Natural killer cell treated with Interleukin-12 subunit alpha and Interleukin-12 subunit beta and Interleukin-15 and Interleukin-18, amount 100 ng/mL, for 72 hours (primary cell): ENCODE measurements at regions not wholly inside any gene's neighbourhood (a gene's known extent, or its start where the extent isn't known, plus 50 kb on each side); places are given as distances from the start of the nearest gene placed in this dataset.

Experiments used
- ATAC-seq, 2 donors: fragments of 150-1000 bp; cut with Tn5 transposase in 1 of 2; sonication (Bioruptor Pico), chemical (Tn5 transposase) in 1 of 2; 2 replicates each; pipeline ENCODE4 v1.10.0; 2021
- DNase-seq: peaks from one replicate; pipeline ENCODE4 v3.0.0; 2022; ENCODE audit warnings: low spot score
- H3K27ac Mint-ChIP-seq, 2 donors: 1 replicate in 1 of 2; 2 replicates in 1 of 2; pipeline ENCODE4 v1.8.0; 2022; ENCODE audit warnings: mixed read lengths in 2 of 2, mild to moderate bottlenecking in 1 of 2, moderate library complexity in 1 of 2
- H3K27me3 Mint-ChIP-seq, 2 donors: 1 replicate in 1 of 2; 2 replicates in 1 of 2; pipeline ENCODE4 v1.8.0; 2022; ENCODE audit warnings: mixed read lengths in 2 of 2
- H3K36me3 Mint-ChIP-seq: one replicate; pipeline ENCODE4 v1.8.0; 2022; ENCODE audit warnings: mixed read lengths
- H3K4me1 Mint-ChIP-seq, 2 donors: 1 replicate in 1 of 2; 2 replicates in 1 of 2; pipeline ENCODE4 v1.8.0; 2022; ENCODE audit warnings: low read depth in 2 of 2, mixed read lengths in 2 of 2, mild to moderate bottlenecking in 1 of 2
- H3K4me3 Mint-ChIP-seq: one replicate; pipeline ENCODE4 v1.8.0; 2022; ENCODE audit warnings: mixed read lengths
- H3K9me3 Mint-ChIP-seq: 2 replicates; pipeline ENCODE4 v1.8.0; 2022; ENCODE audit warnings: mixed read lengths

DNA sequence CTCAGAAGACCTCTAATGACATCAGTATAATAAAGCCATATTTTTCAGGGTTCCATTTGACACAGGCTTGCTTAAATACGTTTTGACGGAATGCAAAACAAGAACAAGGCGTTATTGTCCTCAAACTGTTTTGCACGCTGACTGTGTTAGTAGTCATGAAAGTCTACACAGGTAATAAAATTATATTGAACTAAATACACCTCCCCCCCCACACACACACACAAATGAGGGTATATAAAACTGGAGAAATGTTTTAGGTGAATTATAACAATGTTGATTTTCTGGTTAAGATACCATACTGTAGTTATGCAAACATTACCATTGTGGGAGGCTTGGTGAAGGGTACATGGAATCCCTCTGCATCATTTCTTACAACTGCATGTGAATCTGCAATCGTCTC lies 257.1 kb upstream of the ARRDC4 start:
- H3K4me3 Mint-ChIP-seq, result no peak overlapping the region
- ATAC-seq (no peak), DNase-seq (no peak)
- no peaks in the 10 kb centered on the region for H3K9me3 Mint-ChIP-seq
- no peaks in the 10 kb centered on the region for H3K36me3 Mint-ChIP-seq
- H3K27me3 Mint-ChIP-seq, result no peaks in the 10 kb centered on the region
- no peaks in the 10 kb centered on the region for H3K4me1 Mint-ChIP-seq
- no peak overlapping the region for H3K27ac Mint-ChIP-seq

DNA sequence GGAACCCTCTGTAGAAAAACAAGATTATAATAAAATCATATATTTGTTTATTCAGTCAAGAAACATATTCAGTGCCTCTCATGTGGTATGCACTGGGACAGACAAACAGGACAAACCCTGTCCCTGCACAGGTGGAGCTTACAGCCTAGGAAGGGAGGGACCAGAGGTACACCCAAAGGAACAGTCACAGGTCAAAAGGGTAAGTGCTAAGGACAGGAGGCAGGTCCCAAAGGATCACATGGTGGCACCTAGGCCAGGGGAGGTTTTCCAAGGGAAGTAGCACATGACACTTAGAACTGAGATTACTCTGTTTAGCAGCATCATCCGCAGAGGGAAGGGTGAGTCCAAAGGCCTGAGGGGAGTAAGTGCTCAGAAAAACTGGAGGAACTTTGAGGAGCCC lies 254.4 kb upstream of the ARRDC4 start:
- no peaks in the 10 kb centered on the region for H3K9me3 Mint-ChIP-seq
- H3K4me3 Mint-ChIP-seq, result no peak overlapping the region
- no peak for DNase-seq
- no peaks in the 10 kb centered on the region for H3K4me1 Mint-ChIP-seq
- ATAC-seq, result no peak
- H3K27ac Mint-ChIP-seq, result no peak overlapping the region
- H3K36me3 Mint-ChIP-seq, result no peaks in the 10 kb centered on the region
- no peaks in the 10 kb centered on the region for H3K27me3 Mint-ChIP-seq

DNA sequence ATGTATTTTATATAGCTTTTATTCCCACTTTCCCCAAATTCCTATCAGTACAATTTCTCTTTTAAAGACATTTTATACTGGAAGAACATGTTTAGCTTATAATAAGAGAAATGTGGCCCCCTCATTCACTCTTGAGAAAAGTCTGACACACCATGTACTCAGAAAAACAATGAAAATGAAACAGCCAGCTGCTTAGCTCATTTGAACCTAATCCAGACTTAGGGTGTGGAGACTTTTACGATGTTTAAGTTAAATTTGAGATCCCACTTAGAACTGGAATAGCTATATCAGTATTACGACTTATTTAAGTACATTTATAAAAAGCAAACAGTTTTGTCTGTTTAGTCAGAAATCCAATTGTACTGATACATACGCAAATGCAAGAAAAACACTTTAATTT lies 252.3 kb upstream of the ARRDC4 start:
- Mint-ChIP-seq H3K9me3 (no peaks in the 10 kb centered on the region), H3K4me1 (no peaks in the 10 kb centered on the region), H3K36me3 (no peaks in the 10 kb centered on the region), H3K27ac (no peak overlapping the region), H3K27me3 (peaks cover 0 to 3% of the 10 kb centered on the region in 2 donors), H3K4me3 (no peak overlapping the region)
- ATAC-seq (no peak), DNase-seq (no peak)

DNA sequence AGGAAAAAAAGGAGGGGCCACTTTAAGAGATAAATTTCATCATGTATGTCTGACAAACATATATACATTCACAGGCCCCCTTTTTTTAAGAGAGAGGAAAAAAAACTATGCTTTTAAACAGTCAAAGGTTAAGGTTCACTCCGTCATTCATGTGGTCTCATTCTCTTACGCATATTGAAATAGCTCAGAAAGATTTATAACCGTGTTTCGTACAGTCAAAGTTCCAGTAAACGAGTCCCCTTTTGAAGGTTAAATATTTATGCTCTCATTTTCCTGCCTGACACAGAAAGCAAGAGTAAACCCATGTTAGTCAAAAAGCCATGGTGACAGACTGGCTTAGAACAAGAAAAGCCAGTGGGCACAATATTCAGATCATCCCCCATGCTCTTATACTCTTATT lies 248.0 kb upstream of the ARRDC4 start:
- DNase-seq (no peak), ATAC-seq (no peak)
- no peaks in the 10 kb centered on the region for H3K36me3 Mint-ChIP-seq
- peaks cover 0 to 3% of the 10 kb centered on the region in 2 donors for H3K27me3 Mint-ChIP-seq
- H3K4me1 Mint-ChIP-seq, result no peaks in the 10 kb centered on the region
- H3K9me3 Mint-ChIP-seq, result no peaks in the 10 kb centered on the region
- H3K4me3 Mint-ChIP-seq, result no peak overlapping the region
- no peak overlapping the region for H3K27ac Mint-ChIP-seq

DNA sequence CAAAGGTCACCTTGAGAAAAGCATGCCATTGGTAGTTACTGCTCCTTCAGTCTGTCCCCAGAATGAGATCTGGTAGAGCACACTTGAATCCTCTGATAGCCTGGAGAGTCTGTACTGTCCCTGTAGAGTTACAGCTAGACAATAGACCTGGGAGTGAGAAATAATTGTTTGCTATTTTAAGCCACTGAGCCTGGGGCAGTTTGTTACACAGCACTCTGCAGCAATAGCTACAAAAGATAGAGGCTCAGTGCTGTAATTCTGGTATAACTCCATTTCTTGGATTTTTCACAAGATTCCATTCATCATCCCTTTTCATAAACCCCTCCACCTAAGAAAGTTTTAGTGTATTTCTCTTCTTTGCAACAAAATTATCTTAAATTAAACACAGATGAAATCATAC lies 242.7 kb upstream of the ARRDC4 start:
- peaks cover 10% of the 10 kb centered on the region for H3K9me3 Mint-ChIP-seq
- H3K36me3 Mint-ChIP-seq, result peaks cover 14% of the 10 kb centered on the region
- no peaks in the 10 kb centered on the region for H3K4me1 Mint-ChIP-seq
- H3K27me3 Mint-ChIP-seq, result no peaks in the 10 kb centered on the region
- no peak overlapping the region for H3K4me3 Mint-ChIP-seq
- DNase-seq (no peak), ATAC-seq (no peak)
- H3K27ac Mint-ChIP-seq, result no peak overlapping the region

DNA sequence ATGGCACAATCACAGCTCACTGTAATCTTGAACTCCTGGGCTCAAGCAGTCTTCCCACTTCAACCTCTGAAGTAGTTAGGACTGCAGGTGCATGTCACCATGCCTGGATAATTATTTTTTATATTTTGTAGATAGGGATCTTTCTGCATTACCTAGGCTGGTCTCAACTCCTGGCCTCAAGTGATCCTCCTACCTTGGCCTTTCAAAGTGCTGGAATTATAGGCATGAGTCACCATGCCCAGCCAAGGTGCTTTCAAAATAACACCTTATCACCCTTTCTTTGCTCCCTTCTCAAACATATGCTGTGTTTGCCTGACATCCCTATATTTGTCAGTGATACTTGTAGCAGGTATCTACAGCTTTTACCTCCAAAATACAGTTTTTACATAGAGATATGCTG lies 242.0 kb upstream of the ARRDC4 start:
- no peaks in the 10 kb centered on the region for H3K27me3 Mint-ChIP-seq
- peaks cover 10% of the 10 kb centered on the region for H3K9me3 Mint-ChIP-seq
- H3K27ac Mint-ChIP-seq, result no peak overlapping the region
- H3K4me1 Mint-ChIP-seq, result no peaks in the 10 kb centered on the region
- DNase-seq, result no peak
- no peak overlapping the region for H3K4me3 Mint-ChIP-seq
- ATAC-seq, result no peak
- peaks cover 14% of the 10 kb centered on the region for H3K36me3 Mint-ChIP-seq

DNA sequence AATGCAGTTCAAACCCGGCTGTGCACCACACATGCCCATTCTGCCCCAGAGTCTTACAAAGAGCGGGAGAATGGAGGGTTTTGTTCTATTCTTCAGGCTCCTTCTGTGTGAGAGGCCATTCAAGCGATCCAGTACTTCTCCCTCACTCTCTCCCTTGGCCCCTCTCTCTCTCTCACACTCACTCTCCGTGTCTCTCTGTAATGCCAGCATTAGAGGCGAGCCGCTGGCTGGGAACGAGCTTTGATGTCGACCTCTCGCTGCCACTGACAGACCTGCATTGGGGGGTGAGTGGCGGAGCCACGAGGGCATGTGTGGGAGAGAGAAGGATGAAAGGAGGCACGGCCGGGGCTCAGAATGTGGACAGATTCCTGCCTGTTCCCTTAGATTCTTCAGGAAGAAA lies 231.7 kb upstream of the ARRDC4 start:
- Mint-ChIP-seq H3K36me3 (no peaks in the 10 kb centered on the region), H3K27ac (no peak overlapping the region), H3K9me3 (no peaks in the 10 kb centered on the region), H3K4me1 (no peaks in the 10 kb centered on the region), H3K4me3 (no peak overlapping the region), H3K27me3 (peaks cover 0 to 5% of the 10 kb centered on the region in 2 donors)
- no peak for DNase-seq
- ATAC-seq, result no peak

DNA sequence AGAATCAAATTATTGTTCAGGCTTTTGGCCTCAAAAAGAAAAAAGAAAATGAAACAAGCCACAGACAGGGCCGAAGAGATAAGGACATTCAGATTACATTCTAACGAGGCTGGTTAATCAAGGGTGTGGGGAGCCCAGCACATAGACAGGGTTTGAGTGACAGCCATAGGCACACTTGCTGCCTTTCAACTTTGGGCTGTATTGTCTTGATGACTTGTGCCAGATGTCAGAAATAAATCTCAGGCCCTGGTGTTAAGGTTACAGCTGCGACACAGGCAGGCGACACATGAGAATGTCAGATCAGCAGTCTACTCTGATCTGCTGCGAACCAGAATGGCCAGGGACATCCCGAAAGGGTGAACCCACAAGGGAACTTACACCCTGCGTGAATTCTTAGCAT lies 231.2 kb upstream of the ARRDC4 start:
- peaks cover 0 to 2% of the 10 kb centered on the region in 2 donors for H3K27me3 Mint-ChIP-seq
- no peak overlapping the region for H3K27ac Mint-ChIP-seq
- H3K4me3 Mint-ChIP-seq, result no peak overlapping the region
- H3K9me3 Mint-ChIP-seq, result no peaks in the 10 kb centered on the region
- H3K36me3 Mint-ChIP-seq, result no peaks in the 10 kb centered on the region
- no peaks in the 10 kb centered on the region for H3K4me1 Mint-ChIP-seq
- DNase-seq (no peak), ATAC-seq (no peak)

DNA sequence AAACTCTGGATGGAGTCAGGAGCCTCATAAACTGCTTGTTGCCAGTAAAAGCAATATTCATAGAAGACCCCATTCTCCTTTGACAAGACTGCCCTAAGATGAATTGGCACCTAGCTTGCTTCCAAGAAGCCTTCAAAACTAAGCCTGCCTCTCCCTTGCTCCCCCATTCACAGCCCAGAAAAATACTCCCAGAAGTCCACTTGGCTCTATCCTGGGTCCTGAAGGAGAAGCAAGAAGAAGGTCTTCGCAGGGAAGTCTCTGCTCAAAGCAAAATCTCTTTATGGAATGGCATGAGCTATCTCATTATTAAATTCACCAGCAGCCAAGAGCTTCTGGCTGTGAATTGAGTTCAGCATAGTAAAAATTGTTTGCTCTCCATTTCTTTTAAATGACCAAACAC lies 230.2 kb upstream of the ARRDC4 start:
- Mint-ChIP-seq H3K4me1 (no peaks in the 10 kb centered on the region), H3K27me3 (peaks cover 0 to 2% of the 10 kb centered on the region in 2 donors), H3K36me3 (no peaks in the 10 kb centered on the region), H3K9me3 (no peaks in the 10 kb centered on the region), H3K27ac (no peak overlapping the region), H3K4me3 (no peak overlapping the region)
- ATAC-seq (no peak), DNase-seq (no peak)

DNA sequence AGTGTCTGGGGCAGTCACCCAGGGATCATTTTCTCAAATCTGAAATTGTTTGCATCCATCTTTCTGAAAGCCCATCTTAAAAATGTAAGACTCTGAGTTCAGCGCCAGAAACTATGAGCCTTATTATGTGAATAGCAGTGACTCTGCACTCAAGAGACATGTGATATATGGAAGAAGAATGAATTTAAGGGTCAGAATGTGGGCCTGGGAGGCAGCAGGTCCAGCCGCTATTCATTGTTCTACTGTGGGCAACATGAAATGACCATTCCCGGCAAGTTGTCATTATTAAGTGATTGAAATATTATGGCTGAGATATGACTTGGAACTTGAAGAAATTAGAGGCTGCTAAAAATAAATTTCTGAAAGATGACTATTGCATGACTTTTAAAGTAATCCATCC lies 228.6 kb upstream of the ARRDC4 start:
- Mint-ChIP-seq H3K27me3 (no peaks in the 10 kb centered on the region), H3K9me3 (no peaks in the 10 kb centered on the region), H3K27ac (no peak overlapping the region), H3K4me1 (no peaks in the 10 kb centered on the region), H3K36me3 (no peaks in the 10 kb centered on the region), H3K4me3 (no peak overlapping the region)
- ATAC-seq (no peak), DNase-seq (no peak)

DNA sequence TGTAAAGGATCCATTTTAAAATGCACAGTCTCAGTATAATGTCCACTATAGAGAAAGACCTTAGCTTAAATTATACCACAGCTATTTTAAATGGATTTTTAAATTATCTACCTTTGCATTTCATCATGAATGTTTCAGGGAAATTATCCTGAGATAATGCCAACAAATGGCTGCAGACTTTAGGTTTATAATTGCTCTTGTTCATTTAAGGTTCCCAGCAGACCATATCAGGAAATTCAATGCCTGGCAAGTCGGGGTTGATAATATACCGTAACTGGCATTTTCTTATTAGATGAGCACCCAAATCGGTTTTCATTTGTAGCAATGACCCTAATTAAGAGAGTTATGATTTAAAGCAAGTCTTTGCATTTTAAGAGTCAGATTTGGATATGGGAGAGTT lies 227.1 kb upstream of the ARRDC4 start:
- ATAC-seq, result no peak
- Mint-ChIP-seq H3K27ac (no peak overlapping the region), H3K27me3 (no peaks in the 10 kb centered on the region), H3K9me3 (no peaks in the 10 kb centered on the region), H3K4me1 (no peaks in the 10 kb centered on the region), H3K4me3 (no peak overlapping the region), H3K36me3 (no peaks in the 10 kb centered on the region)
- DNase-seq, result no peak

DNA sequence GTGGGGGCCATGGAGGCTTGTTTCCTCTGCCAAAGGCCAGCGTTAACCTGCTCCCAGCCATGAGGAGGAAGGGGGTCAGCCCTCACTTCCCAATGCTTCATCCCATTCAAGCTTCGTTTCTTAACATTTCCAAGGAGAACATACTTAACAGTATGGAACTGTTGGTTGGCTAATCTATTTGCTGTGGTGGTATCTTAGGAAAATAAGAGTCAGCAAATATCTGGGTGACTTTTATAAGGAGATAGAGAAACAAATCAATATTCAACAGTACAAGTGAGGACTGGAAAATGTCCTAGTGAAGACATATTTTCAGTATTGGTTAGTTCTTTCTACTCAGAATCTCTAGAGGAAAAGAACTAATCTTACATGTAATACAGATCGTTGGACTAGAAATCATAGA lies 223.8 kb upstream of the ARRDC4 start:
- no peaks in the 10 kb centered on the region for H3K4me1 Mint-ChIP-seq
- H3K27me3 Mint-ChIP-seq, result no peaks in the 10 kb centered on the region
- no peaks in the 10 kb centered on the region for H3K36me3 Mint-ChIP-seq
- ATAC-seq, result no peak
- no peak overlapping the region for H3K27ac Mint-ChIP-seq
- no peak overlapping the region for H3K4me3 Mint-ChIP-seq
- no peaks in the 10 kb centered on the region for H3K9me3 Mint-ChIP-seq
- no peak for DNase-seq

DNA sequence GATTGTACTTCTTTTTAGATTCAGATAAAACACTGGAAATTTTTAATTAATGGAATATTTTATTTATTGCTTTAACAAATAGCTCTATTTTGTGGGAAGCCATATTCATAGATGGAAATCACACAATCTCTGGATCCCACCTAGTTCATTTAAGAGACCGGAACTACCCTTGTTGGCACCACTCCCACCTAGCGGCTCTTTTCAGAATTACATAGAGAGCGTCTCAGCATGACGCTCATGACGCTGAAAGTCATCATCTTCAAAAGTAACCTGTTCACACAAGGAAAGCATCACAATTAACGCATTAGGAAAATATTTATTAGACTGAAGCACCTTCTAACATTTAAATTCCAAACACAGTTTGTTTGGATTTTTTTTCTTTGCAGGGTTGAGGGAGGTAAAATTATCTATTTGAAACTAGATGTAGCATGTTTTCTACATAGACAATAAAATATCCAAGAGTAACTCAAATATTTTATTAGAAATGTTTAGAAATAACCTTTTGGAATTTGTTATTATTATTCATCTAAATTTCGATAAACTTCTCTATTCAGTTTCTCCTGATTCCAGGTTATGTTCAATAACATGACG lies 214.9 kb upstream of the ARRDC4 start:
- H3K27ac Mint-ChIP-seq, result no peak overlapping the region
- H3K27me3 Mint-ChIP-seq, result peaks cover 2 to 4% of the 10 kb centered on the region in 2 donors
- no peaks in the 10 kb centered on the region for H3K9me3 Mint-ChIP-seq
- ATAC-seq (no peak), DNase-seq (no peak)
- H3K36me3 Mint-ChIP-seq, result no peaks in the 10 kb centered on the region
- H3K4me1 Mint-ChIP-seq, result no peaks in the 10 kb centered on the region
- no peak overlapping the region for H3K4me3 Mint-ChIP-seq

DNA sequence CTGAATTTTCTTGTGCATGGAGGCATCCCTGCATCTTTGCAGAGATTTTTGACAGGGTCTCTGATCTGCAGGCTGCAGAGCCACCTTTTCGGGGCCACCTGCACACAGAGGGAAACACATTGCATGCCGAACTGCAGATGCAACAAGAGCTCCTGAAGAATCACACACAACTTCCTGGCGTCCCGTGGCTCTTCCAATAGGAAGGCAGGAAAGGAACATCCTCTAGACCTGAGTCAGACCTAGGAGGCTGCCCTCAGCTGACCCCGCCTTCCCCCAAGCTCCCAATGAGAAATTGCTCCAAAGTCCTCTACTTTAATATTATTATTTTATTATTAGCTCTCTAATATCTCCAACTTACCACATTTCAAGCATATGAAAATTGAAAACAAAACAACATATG lies 213.2 kb upstream of the ARRDC4 start:
- Mint-ChIP-seq H3K4me3 (no peak overlapping the region), H3K9me3 (no peaks in the 10 kb centered on the region), H3K36me3 (no peaks in the 10 kb centered on the region), H3K27ac (no peak overlapping the region), H3K4me1 (no peaks in the 10 kb centered on the region), H3K27me3 (peaks cover 5 to 10% of the 10 kb centered on the region in 2 donors)
- DNase-seq (no peak), ATAC-seq (no peak)

DNA sequence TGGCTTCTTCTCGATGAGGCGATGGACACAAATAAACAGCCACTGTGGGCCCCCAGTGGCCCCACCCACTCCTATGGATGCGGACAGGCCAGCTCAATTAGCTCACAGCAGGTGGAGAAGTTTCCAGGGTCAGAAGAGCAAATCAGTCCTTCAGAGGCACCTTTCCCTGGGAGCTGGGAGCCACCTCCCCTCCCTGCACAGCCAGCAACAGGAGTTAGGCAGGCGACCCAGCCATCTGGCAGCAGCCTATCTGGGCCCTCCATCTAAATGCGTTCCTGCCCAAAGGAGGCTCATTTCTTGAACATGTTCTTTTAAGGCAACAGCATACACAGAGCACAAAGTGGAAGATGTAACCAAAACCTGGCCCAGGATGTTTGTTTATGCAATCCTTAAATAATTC lies 211.9 kb upstream of the ARRDC4 start:
- no peak overlapping the region for H3K27ac Mint-ChIP-seq
- no peaks in the 10 kb centered on the region for H3K36me3 Mint-ChIP-seq
- ATAC-seq (no peak), DNase-seq (no peak)
- no peaks in the 10 kb centered on the region for H3K4me1 Mint-ChIP-seq
- H3K27me3 Mint-ChIP-seq, result peaks cover 5 to 12% of the 10 kb centered on the region in 2 donors
- no peaks in the 10 kb centered on the region for H3K9me3 Mint-ChIP-seq
- no peak overlapping the region for H3K4me3 Mint-ChIP-seq
